DOHH2 (cell line): ENCODE measurements at regions not wholly inside any gene's neighbourhood (a gene's known extent, or its start where the extent isn't known, plus 50 kb on each side); places are given as distances from the start of the nearest gene placed in this dataset.

Experiments used
- H3F3A ChIP-seq: fragments of 200-600 bp; sonication (generic), shearing (Covaris generic); 2 replicates; pipeline ENCODE4 v1.6.0; 2016; ENCODE audit warnings: antibody characterized with exemption, mild to moderate bottlenecking; ENCODE audit not compliant: control insufficient read depth, insufficient read depth
- H3K27ac ChIP-seq: fragments of 200-600 bp; sonication (generic); 2 replicates; pipeline ENCODE4 v1.5.1; 2014; ENCODE audit warnings: low read depth, mild to moderate bottlenecking, low read length, moderate library complexity
- H3K27me3 ChIP-seq: fragments of 200-600 bp; sonication (generic); 2 replicates; pipeline ENCODE4 v1.6.1; 2014; ENCODE audit warnings: mild to moderate bottlenecking, low read length, mixed read lengths; ENCODE audit not compliant: control insufficient read depth
- H3K36me3 ChIP-seq: fragments of 200-600 bp; sonication (generic); 2 replicates; pipeline ENCODE4 v1.6.1; 2014; ENCODE audit warnings: mild to moderate bottlenecking, low read length, moderate library complexity, mixed read lengths; ENCODE audit not compliant: control insufficient read depth
- H3K4me1 ChIP-seq: fragments of 200-600 bp; sonication (generic); 2 replicates; pipeline ENCODE4 v1.6.1; 2014; ENCODE audit warnings: mild to moderate bottlenecking, low read length, mixed read lengths; ENCODE audit not compliant: control insufficient read depth
- H3K4me2 ChIP-seq: fragments of 200-600 bp; sonication (generic); 2 replicates; pipeline ENCODE4 v1.6.0; 2014; ENCODE audit warnings: mild to moderate bottlenecking, low read length, moderate library complexity
- H3K4me3 ChIP-seq: fragments of 200-600 bp; sonication (generic); 2 replicates; pipeline ENCODE4 v1.5.1; 2014; ENCODE audit warnings: mild to moderate bottlenecking, low read length, mixed read lengths
- H3K79me2 ChIP-seq: fragments of 200-600 bp; sonication (generic); 2 replicates; pipeline ENCODE4 v1.6.1; 2014; ENCODE audit warnings: mild to moderate bottlenecking, low read length, mixed read lengths; ENCODE audit not compliant: control insufficient read depth
- H3K9me2 ChIP-seq: fragments of 200-600 bp; sonication (generic); replicated peaks from 2 replicates; pipeline ENCODE4 v1.6.1; 2014; ENCODE audit warnings: mild to moderate bottlenecking, low read length, mixed read lengths; ENCODE audit not compliant: control insufficient read depth
- H3K9me3 ChIP-seq: fragments of 200-600 bp; sonication (generic); 2 replicates; pipeline ENCODE4 v1.6.1; 2014; ENCODE audit warnings: antibody characterized with exemption, low read length, mixed read lengths; ENCODE audit not compliant: control insufficient read depth, insufficient read depth
- H4K20me1 ChIP-seq: fragments of 200-600 bp; sonication (generic); 2 replicates; pipeline ENCODE4 v1.6.0; 2014; ENCODE audit warnings: low read depth, mild to moderate bottlenecking, antibody characterized with exemption, low read length, moderate library complexity; ENCODE audit not compliant: control insufficient read depth, insufficient read depth
- EZH2phosphoT487 ChIP-seq: fragments of 200-600 bp; sonication (generic); IDR thresholded peaks from 2 replicates; pipeline ENCODE4 v1.6.1; 2017; ENCODE audit warnings: borderline replicate concordance, mild to moderate bottlenecking, antibody characterized with exemption, low read length, moderate library complexity, mixed read lengths
- TF ChIP-seq, protein P1 (sequence below): fragments of 200-600 bp; sonication (generic); IDR thresholded peaks from one replicate; pipeline ENCODE4 v1.5.1; 2014; ENCODE audit warnings: antibody characterized with exemption, mild to moderate bottlenecking, low read depth, low read length; ENCODE audit not compliant: poor library complexity, severe bottlenecking

DNA sequence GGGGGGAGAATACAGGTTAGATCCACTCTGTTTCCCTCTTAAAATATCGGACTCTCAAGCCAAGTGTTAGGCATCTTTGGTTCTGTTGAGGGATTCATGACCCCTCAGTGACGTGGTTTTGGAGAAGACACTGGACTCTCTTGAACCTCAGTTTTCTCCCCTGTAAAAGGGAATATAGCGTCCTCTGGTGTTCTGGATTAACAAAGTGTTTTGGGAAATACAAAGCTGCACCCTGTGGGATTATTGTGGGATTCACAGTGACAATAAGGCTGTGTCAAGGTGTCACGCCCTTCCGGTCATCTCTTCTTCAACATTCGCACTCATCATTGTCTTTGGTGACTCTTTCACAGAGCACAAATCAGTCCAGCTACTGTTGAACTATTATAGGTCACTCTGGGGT, 139.0 kb downstream of the IRX1 start:
- Histone ChIP-seq H3K4me2 (no peak overlapping the region), H3K27ac (no peak overlapping the region), H3K9me3 (no peaks in the 10 kb centered on the region; the same call in 1 of the 2 replicates), H3K4me3 (no peak overlapping the region), H3K36me3 (no peaks in the 10 kb centered on the region), H3K27me3 (no peaks in the 10 kb centered on the region), H3K9me2 (no peaks in the 10 kb centered on the region), H3F3A (no peaks in the 10 kb centered on the region), H4K20me1 (no peaks in the 10 kb centered on the region), H3K79me2 (no peaks in the 10 kb centered on the region), H3K4me1 (no peaks in the 10 kb centered on the region)
- TF ChIP-seq EZH2phosphoT487, result no peak
- TF ChIP-seq, protein P1, sequence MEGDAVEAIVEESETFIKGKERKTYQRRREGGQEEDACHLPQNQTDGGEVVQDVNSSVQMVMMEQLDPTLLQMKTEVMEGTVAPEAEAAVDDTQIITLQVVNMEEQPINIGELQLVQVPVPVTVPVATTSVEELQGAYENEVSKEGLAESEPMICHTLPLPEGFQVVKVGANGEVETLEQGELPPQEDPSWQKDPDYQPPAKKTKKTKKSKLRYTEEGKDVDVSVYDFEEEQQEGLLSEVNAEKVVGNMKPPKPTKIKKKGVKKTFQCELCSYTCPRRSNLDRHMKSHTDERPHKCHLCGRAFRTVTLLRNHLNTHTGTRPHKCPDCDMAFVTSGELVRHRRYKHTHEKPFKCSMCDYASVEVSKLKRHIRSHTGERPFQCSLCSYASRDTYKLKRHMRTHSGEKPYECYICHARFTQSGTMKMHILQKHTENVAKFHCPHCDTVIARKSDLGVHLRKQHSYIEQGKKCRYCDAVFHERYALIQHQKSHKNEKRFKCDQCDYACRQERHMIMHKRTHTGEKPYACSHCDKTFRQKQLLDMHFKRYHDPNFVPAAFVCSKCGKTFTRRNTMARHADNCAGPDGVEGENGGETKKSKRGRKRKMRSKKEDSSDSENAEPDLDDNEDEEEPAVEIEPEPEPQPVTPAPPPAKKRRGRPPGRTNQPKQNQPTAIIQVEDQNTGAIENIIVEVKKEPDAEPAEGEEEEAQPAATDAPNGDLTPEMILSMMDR, result no peak

- Histone ChIP-seq H3K9me3 (peaks cover 3% of the 10 kb centered on the region; the same call in 1 of the 2 replicates), H3K36me3 (no peaks in the 10 kb centered on the region), H3K4me3 (no peak overlapping the region), H3K27me3 (no peaks in the 10 kb centered on the region), H3K27ac (no peak overlapping the region), H3K79me2 (no peaks in the 10 kb centered on the region), H3K4me1 (no peaks in the 10 kb centered on the region), H3K9me2 (no peaks in the 10 kb centered on the region), H3K4me2 (no peak overlapping the region), H4K20me1 (no peaks in the 10 kb centered on the region), H3F3A (no peaks in the 10 kb centered on the region)
- TF ChIP-seq, protein P1, result no peak
Observed at GRCh38 chr5:3736466-3736865, 140.8 kb downstream of the IRX1 start.

DNA sequence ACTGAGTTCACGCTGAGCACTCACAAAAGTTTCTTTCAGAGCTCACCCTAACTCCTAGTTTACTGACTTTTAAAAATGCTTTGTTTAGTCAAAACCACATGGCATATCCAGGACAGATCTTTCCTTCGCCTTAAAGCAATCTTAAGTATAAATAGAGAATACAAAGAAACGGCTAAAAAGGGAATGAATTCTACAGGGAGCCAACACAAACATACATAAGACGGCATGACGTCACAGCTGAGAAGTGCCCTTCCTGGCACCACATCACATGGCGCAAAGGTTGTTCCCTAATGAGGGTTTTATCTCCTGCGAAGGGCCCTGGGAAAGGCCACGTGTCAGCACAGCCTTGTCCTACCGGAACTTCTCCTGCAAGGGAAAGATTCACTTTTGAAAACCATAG, 141.3 kb downstream of the IRX1 start:
- no peaks in the 10 kb centered on the region for H3K36me3 ChIP-seq
- H3K9me2 ChIP-seq, result no peaks in the 10 kb centered on the region
- H3K79me2 ChIP-seq, result no peaks in the 10 kb centered on the region
- TF ChIP-seq EZH2phosphoT487, result no peak
- H4K20me1 ChIP-seq, result no peaks in the 10 kb centered on the region
- H3K9me3 ChIP-seq, result peaks cover 3% of the 10 kb centered on the region; the same call in 1 of the 2 replicates
- no peaks in the 10 kb centered on the region for H3K27me3 ChIP-seq
- H3K27ac ChIP-seq, result no peak overlapping the region
- no peaks in the 10 kb centered on the region for H3K4me1 ChIP-seq
- H3K4me2 ChIP-seq, result no peak overlapping the region
- H3K4me3 ChIP-seq, result no peak overlapping the region
- no peaks in the 10 kb centered on the region for H3F3A ChIP-seq

DNA sequence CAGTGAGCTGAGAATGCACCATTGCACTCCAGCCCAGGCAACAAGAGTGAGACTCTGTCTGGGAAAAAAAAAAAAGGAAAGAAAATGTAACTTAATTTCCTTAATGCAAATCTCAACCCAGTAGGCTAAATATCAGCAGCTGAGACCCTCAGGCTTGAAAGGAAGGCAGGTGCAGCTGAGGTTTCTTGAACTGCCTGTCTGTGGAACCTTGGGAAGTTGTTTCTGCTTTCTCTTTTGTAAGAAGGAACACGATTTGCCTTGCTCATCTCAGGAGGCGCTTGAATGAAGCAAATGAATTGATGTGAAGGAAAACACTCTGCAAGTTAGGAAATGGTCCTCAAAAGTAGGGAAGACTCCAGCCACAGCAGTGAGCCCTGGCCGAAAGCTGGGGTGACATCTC, 143.3 kb downstream of the IRX1 start:
- Histone ChIP-seq H3K27ac (no peak overlapping the region), H3K9me3 (peaks cover 3% of the 10 kb centered on the region; the same call in 1 of the 2 replicates), H3K79me2 (no peaks in the 10 kb centered on the region), H3K4me2 (no peak overlapping the region), H3F3A (no peaks in the 10 kb centered on the region), H3K9me2 (no peaks in the 10 kb centered on the region), H3K36me3 (no peaks in the 10 kb centered on the region), H3K4me3 (no peak overlapping the region), H3K27me3 (no peaks in the 10 kb centered on the region), H4K20me1 (no peaks in the 10 kb centered on the region), H3K4me1 (no peaks in the 10 kb centered on the region)
- TF ChIP-seq EZH2phosphoT487, result no peak
- TF ChIP-seq, protein P1, result no peak
